ENCODE measurements at regions not wholly inside any gene's neighbourhood (a gene's known extent, or its start where the extent isn't known, plus 50 kb on each side); places are given as distances from the start of the nearest gene placed in this dataset.

DNA sequence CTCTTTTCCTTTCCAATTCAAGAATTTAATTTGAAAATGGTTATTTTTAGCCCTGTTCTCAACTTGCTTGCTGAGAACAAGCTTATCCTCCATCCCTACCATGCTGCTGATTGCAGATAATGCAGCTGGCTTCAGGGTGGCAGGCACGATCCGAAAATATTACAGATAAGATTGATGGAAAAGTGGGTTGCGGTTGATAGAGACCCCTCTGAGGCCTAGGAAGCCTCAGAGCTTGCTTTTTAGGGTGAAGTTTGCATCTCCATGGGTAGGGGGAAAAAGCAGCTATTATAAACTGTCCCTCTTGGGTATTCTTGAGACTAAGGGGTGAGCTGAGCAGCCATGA, 116.5 kb upstream of the GOT2 start:
- TF ChIP-seq, protein P1, sequence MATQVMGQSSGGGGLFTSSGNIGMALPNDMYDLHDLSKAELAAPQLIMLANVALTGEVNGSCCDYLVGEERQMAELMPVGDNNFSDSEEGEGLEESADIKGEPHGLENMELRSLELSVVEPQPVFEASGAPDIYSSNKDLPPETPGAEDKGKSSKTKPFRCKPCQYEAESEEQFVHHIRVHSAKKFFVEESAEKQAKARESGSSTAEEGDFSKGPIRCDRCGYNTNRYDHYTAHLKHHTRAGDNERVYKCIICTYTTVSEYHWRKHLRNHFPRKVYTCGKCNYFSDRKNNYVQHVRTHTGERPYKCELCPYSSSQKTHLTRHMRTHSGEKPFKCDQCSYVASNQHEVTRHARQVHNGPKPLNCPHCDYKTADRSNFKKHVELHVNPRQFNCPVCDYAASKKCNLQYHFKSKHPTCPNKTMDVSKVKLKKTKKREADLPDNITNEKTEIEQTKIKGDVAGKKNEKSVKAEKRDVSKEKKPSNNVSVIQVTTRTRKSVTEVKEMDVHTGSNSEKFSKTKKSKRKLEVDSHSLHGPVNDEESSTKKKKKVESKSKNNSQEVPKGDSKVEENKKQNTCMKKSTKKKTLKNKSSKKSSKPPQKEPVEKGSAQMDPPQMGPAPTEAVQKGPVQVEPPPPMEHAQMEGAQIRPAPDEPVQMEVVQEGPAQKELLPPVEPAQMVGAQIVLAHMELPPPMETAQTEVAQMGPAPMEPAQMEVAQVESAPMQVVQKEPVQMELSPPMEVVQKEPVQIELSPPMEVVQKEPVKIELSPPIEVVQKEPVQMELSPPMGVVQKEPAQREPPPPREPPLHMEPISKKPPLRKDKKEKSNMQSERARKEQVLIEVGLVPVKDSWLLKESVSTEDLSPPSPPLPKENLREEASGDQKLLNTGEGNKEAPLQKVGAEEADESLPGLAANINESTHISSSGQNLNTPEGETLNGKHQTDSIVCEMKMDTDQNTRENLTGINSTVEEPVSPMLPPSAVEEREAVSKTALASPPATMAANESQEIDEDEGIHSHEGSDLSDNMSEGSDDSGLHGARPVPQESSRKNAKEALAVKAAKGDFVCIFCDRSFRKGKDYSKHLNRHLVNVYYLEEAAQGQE (IDR thresholded peaks at IDR 0.05; ENCODE audit: insufficient read depth in 1 of 2, low read depth in 2 of 2, low read length in 2 of 2) = no peak

DNA sequence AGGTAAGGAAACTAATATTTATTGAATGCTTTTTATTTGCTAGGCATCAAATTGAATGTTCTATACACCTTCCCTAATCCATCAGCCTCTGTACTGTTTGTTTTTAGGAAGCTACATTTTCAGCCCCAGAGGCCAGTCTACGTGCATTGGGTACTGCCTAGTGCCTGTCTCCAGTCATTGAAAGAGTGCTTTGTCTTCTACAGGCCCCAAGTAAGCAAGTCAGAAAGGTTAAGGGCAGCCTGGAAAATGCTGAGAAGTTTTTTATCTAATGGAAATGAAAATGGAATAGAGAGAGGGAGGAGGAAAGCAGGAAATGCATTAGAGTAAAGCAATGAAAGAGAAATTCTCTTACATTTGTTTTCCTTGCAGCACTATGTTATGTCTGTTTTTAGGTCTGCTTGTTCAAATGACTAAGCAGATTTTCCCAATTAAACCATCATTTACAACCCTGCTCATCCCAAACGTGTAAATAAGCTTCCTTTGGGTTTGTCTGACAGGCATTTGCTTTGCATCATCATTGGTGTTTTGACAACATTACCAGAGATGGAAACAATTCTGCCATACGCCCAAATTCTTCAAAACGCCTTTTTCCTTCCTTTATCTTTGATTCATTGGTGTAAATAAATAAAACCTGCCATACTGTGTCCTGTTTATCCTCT, 116.0 kb upstream of the GOT2 start:
- TF ChIP-seq, protein P1 (IDR thresholded peaks at IDR 0.05; ENCODE audit: insufficient read depth in 1 of 2, low read depth in 2 of 2, low read length in 2 of 2) = no peak
- TF ChIP-seq SIN3A (IDR thresholded peaks at IDR 0.05; ENCODE audit: borderline replicate concordance, insufficient read depth, low read length) = no peak
- TF ChIP-seq TAF1 (IDR thresholded peaks at IDR 0.05; ENCODE audit: borderline replicate concordance, insufficient read depth, low read length) = no peak
- TF ChIP-seq FOXP2 (optimal IDR thresholded peaks at IDR 0.05; ENCODE audit: borderline replicate concordance, extremely low read depth, extremely low read length, insufficient read depth) = no peak
- no peak for TF ChIP-seq POLR2AphosphoS5 (IDR thresholded peaks at IDR 0.05; ENCODE audit: low read depth, low read length)

DNA sequence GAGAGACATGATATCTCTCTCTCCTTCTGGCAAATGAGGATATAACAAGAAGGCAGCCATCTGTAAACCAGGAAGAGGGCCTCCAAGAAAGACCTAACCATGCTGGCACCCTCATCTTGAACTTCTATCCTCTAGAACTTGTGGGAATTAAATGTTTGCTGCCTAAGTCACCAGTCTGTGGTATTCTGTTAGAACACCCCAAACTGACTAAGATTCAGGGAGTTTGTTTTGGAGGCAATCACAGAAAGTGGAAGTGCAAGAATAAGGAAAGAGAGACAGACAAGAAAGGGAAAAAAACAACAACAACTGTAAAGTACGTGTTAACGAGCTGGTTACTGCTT, 114.5 kb upstream of the GOT2 start:
- no peak for TF ChIP-seq TAF1 (IDR thresholded peaks at IDR 0.05; ENCODE audit: borderline replicate concordance, insufficient read depth, low read length)
- no peak for TF ChIP-seq POLR2AphosphoS5 (IDR thresholded peaks at IDR 0.05; ENCODE audit: low read depth, low read length)
- TF ChIP-seq FOXP2 (optimal IDR thresholded peaks at IDR 0.05; ENCODE audit: borderline replicate concordance, extremely low read depth, extremely low read length, insufficient read depth) = no peak
- TF ChIP-seq SIN3A (IDR thresholded peaks at IDR 0.05; ENCODE audit: borderline replicate concordance, insufficient read depth, low read length) = no peak
- TF ChIP-seq, protein P1 (IDR thresholded peaks at IDR 0.05; ENCODE audit: insufficient read depth in 1 of 2, low read depth in 2 of 2, low read length in 2 of 2) = no peak

DNA sequence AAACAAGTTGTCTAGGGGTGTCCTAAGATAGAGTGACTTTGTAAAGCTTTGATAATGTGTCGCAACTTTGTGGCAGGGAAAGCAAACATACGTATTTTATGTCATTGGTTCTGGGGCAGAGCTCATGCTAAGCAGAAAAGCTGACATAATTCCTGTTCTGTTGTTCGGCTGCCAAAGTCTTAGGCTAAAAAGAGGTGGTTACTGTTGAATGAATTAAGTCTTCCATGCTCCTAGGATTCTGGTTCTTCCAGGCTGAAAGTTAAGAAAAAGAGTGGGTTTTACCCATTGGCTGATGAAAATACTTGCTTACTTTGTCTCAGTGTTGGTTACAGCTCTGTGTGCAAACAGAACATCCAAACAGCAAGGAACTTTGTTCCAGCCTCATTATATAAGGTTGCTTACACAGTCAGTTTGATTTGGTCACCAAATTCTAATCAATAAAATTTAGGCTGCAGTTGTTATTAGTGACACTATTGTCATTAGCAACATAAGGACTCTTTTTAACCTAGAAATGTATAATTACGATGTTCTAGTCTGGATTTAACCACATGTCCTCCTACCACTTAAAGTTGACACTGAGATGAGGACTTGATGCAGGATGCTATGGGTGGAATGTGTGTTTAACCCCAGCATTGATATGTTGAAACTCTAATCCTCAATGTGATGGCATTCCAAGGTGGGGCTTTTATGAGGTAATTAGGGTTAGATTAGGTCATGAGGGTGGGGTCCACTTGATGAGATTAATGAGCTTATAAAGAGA, 114.0 kb upstream of the GOT2 start:
- TF ChIP-seq POLR2AphosphoS5 (IDR thresholded peaks at IDR 0.05; ENCODE audit: low read depth, low read length) = no peak
- TF ChIP-seq, protein P1 (IDR thresholded peaks at IDR 0.05; ENCODE audit: insufficient read depth in 1 of 2, low read depth in 2 of 2, low read length in 2 of 2) = no peak
- no peak for TF ChIP-seq SIN3A (IDR thresholded peaks at IDR 0.05; ENCODE audit: borderline replicate concordance, insufficient read depth, low read length)
- no peak for TF ChIP-seq FOXP2 (optimal IDR thresholded peaks at IDR 0.05; ENCODE audit: borderline replicate concordance, extremely low read depth, extremely low read length, insufficient read depth)
- TF ChIP-seq TAF1 (IDR thresholded peaks at IDR 0.05; ENCODE audit: borderline replicate concordance, insufficient read depth, low read length) = no peak

Data from PFSK-1 (cell line).